CD4-positive, alpha-beta T cell treated with Interleukin-17A for 1 hour (primary cell): ENCODE measurements at regions not wholly inside any gene's neighbourhood (a gene's known extent, or its start where the extent isn't known, plus 50 kb on each side); places are given as distances from the start of the nearest gene placed in this dataset.

Experiments
- DNase-seq: peaks from one replicate; pipeline ENCODE4 v3.0.0-alpha.2; 2020

- DNase-seq, result no peak
Observed at GRCh38 chr16:11447272-11447671, 102.0 kb downstream of the RMI2 start.

GRCh38 chr16:11447836-11448235 is 102.6 kb downstream of the RMI2 start:
- no peak for DNase-seq

- no peak for DNase-seq
Observed at GRCh38 chr16:11448796-11449416, 103.6 kb downstream of the RMI2 start.

- DNase-seq, result no peak
Observed at GRCh38 chr16:11449716-11450115, 104.5 kb downstream of the RMI2 start.

GRCh38 chr16:11450136-11450535 is 104.9 kb downstream of the RMI2 start:
- no peak for DNase-seq

GRCh38 chr16:11452298-11452697 is 107.0 kb downstream of the RMI2 start:
- no peak for DNase-seq

- no peak for DNase-seq
Observed at GRCh38 chr16:11452746-11453389, 107.6 kb downstream of the RMI2 start.

- DNase-seq, result no peak
Observed at GRCh38 chr16:11456741-11457140, 111.5 kb downstream of the RMI2 start.

- DNase-seq, result no peak
Observed at GRCh38 chr16:11459722-11460121, 114.5 kb downstream of the RMI2 start.

GRCh38 chr16:11460820-11461594 is 115.7 kb downstream of the RMI2 start:
- no peak for DNase-seq

GRCh38 chr16:11461595-11461990 is 116.3 kb downstream of the RMI2 start:
- no peak for DNase-seq

- no peak for DNase-seq
Observed at GRCh38 chr16:11462036-11462435, 116.8 kb downstream of the RMI2 start.

GRCh38 chr16:11462861-11463260 is 117.6 kb downstream of the RMI2 start:
- DNase-seq, result no peak

- DNase-seq, result no peak
Observed at GRCh38 chr16:11464241-11464640, 119.0 kb downstream of the RMI2 start.

GRCh38 chr16:11465675-11466074 is 120.4 kb downstream of the RMI2 start:
- no peak for DNase-seq

- no peak for DNase-seq
Observed at GRCh38 chr16:11470676-11471415, 115.9 kb downstream of the LITAF start.

GRCh38 chr16:11471548-11471947 is 115.2 kb downstream of the LITAF start:
- no peak for DNase-seq

GRCh38 chr16:11472410-11472809 is 114.3 kb downstream of the LITAF start:
- no peak for DNase-seq

GRCh38 chr16:11472851-11473250 is 113.9 kb downstream of the LITAF start:
- no peak for DNase-seq

GRCh38 chr16:11473728-11474127 is 113.0 kb downstream of the LITAF start:
- DNase-seq, result no peak

- no peak for DNase-seq
Observed at GRCh38 chr16:11474617-11475291, 112.0 kb downstream of the LITAF start.

- no peak for DNase-seq
Observed at GRCh38 chr16:11475896-11476630, 110.7 kb downstream of the LITAF start.
